SIG-M5 (cell line): ENCODE measurements at regions not wholly inside any gene's neighbourhood (a gene's known extent, or its start where the extent isn't known, plus 50 kb on each side); places are given as distances from the start of the nearest gene placed in this dataset.
"Not testable (repeated sequence)": the region's sequence is repeated elsewhere in the genome, so short reads cannot be mapped to it uniquely, and the experiment has no call there.

ENCODE experiments used
- DNase-seq: peaks from one replicate; lab custom pipeline; 2025; lab: John Stamatoyannopoulos, UW

- DNase-seq: no peak
Measured at GRCh38 chr4:114442856-114443255, 155.8 kb upstream of the UGT8 start.

GRCh38 chr4:114444211-114444610 is 154.4 kb upstream of the UGT8 start:
- no peak for DNase-seq

- DNase-seq: not testable (repeated sequence)
Measured at GRCh38 chr4:114447963-114448516, 150.6 kb upstream of the UGT8 start.

GRCh38 chr4:114458728-114459127 is 139.9 kb upstream of the UGT8 start:
- DNase-seq: no peak

GRCh38 chr4:114464726-114465272 is 133.8 kb upstream of the UGT8 start:
- no peak for DNase-seq

- no peak for DNase-seq
Measured at GRCh38 chr4:114465766-114466165, 132.8 kb upstream of the UGT8 start.

- DNase-seq: no peak
Measured at GRCh38 chr4:114466299-114466698, 132.3 kb upstream of the UGT8 start.

GRCh38 chr4:114472269-114473032 is 126.2 kb upstream of the UGT8 start:
- DNase-seq: no peak

GRCh38 chr4:114474188-114474800 is 124.3 kb upstream of the UGT8 start:
- DNase-seq: no peak

GRCh38 chr4:114476310-114476709 is 122.3 kb upstream of the UGT8 start:
- no peak for DNase-seq

GRCh38 chr4:114479595-114479994 is 119.0 kb upstream of the UGT8 start:
- no peak for DNase-seq

GRCh38 chr4:114481856-114482255 is 116.8 kb upstream of the UGT8 start:
- no peak for DNase-seq

- DNase-seq: no peak
Measured at GRCh38 chr4:114487101-114487500, 111.5 kb upstream of the UGT8 start.

- no peak for DNase-seq
Measured at GRCh38 chr4:114488301-114488982, 110.2 kb upstream of the UGT8 start.

GRCh38 chr4:114494246-114494803 is 104.3 kb upstream of the UGT8 start:
- no peak for DNase-seq

GRCh38 chr4:114495471-114495928 is 103.1 kb upstream of the UGT8 start:
- no peak for DNase-seq

- no peak for DNase-seq
Measured at GRCh38 chr4:114497116-114497515, 101.5 kb upstream of the UGT8 start.

GRCh38 chr4:114509340-114509739 is 89.3 kb upstream of the UGT8 start:
- DNase-seq: no peak

- no peak for DNase-seq
Measured at GRCh38 chr4:114512595-114513295, 85.9 kb upstream of the UGT8 start.

GRCh38 chr4:114519368-114519767 is 79.2 kb upstream of the UGT8 start:
- DNase-seq: no peak

- DNase-seq: no peak
Measured at GRCh38 chr4:114527170-114527569, 71.4 kb upstream of the UGT8 start.

GRCh38 chr4:114527637-114528036 is 71.0 kb upstream of the UGT8 start:
- no peak for DNase-seq
